ENCODE measurements at regions not wholly inside any gene's neighbourhood (a gene's known extent, or its start where the extent isn't known, plus 50 kb on each side); places are given as distances from the start of the nearest gene placed in this dataset.
A peak's percentile ranks its signal among the peaks of the same experiment; 100 is the strongest.
"Not testable (repeated sequence)": the region's sequence is repeated elsewhere in the genome, so short reads cannot be mapped to it uniquely, and the experiment has no call there.

- DNase-seq, result not testable (repeated sequence)
Measured at GRCh38 chr2:192958615-192959014, 763.9 kb upstream of the TMEFF2 start.

- no peak for DNase-seq
Measured at GRCh38 chr2:192957425-192957824, 762.7 kb upstream of the TMEFF2 start.

GRCh38 chr2:192953116-192953515, 758.4 kb upstream of the TMEFF2 start:
- DNase-seq, result no peak

GRCh38 chr2:192952245-192952644, 757.5 kb upstream of the TMEFF2 start:
- no peak for DNase-seq

GRCh38 chr2:192948316-192948715, 753.6 kb upstream of the TMEFF2 start:
- DNase-seq, result no peak

- no peak for DNase-seq
Measured at GRCh38 chr2:192947352-192947751, 752.6 kb upstream of the TMEFF2 start.

- no peak for DNase-seq
Measured at GRCh38 chr2:192940767-192941166, 746.0 kb upstream of the TMEFF2 start.

GRCh38 chr2:192932376-192932775, 737.6 kb upstream of the TMEFF2 start:
- DNase-seq, result no peak

- DNase-seq, result not testable (repeated sequence)
Measured at GRCh38 chr2:192921631-192922030, 726.9 kb upstream of the TMEFF2 start.

GRCh38 chr2:192901446-192901845, 706.7 kb upstream of the TMEFF2 start:
- no peak for DNase-seq

- DNase-seq, result no peak
Measured at GRCh38 chr2:192899466-192899865, 704.7 kb upstream of the TMEFF2 start.

GRCh38 chr2:192893976-192894375, 699.2 kb upstream of the TMEFF2 start:
- DNase-seq, result not testable (repeated sequence)

- DNase-seq, result no peak
Measured at GRCh38 chr2:192888109-192888508, 693.4 kb upstream of the TMEFF2 start.

GRCh38 chr2:192887337-192887736, 692.6 kb upstream of the TMEFF2 start:
- DNase-seq, result no peak

- DNase-seq, result no peak
Measured at GRCh38 chr2:192886636-192887035, 691.9 kb upstream of the TMEFF2 start.

GRCh38 chr2:192885569-192886160, 690.9 kb upstream of the TMEFF2 start:
- peak; percentile 21 to 30 for DNase-seq

- no peak for DNase-seq
Measured at GRCh38 chr2:192877159-192877558, 682.4 kb upstream of the TMEFF2 start.

- no peak for DNase-seq
Measured at GRCh38 chr2:192876698-192877097, 682.0 kb upstream of the TMEFF2 start.

- no peak for DNase-seq
Measured at GRCh38 chr2:192854706-192855105, 660.0 kb upstream of the TMEFF2 start.

GRCh38 chr2:192854031-192854430, 659.3 kb upstream of the TMEFF2 start:
- no peak for DNase-seq

GRCh38 chr2:192828947-192829346, 634.2 kb upstream of the TMEFF2 start:
- no peak for DNase-seq

- no peak for DNase-seq
Measured at GRCh38 chr2:192828175-192828574, 633.4 kb upstream of the TMEFF2 start.

- DNase-seq, result no peak
Measured at GRCh38 chr2:192827735-192828134, 633.0 kb upstream of the TMEFF2 start.

- DNase-seq, result no peak
Measured at GRCh38 chr2:192814376-192814775, 619.6 kb upstream of the TMEFF2 start.

- DNase-seq, result no peak
Measured at GRCh38 chr2:192813341-192813740, 618.6 kb upstream of the TMEFF2 start.

GRCh38 chr2:192809173-192809572, 614.4 kb upstream of the TMEFF2 start:
- DNase-seq, result no peak

Data from SHP77 (cell line).